Neural cell (in vitro differentiated cells): ENCODE measurements at regions not wholly inside any gene's neighbourhood (a gene's known extent, or its start where the extent isn't known, plus 50 kb on each side); places are given as distances from the start of the nearest gene placed in this dataset.

Experiments
- H2AFZ ChIP-seq: fragments of 200-600, 300-800 bp; sonication (generic), shearing (Covaris generic); 2 replicates; pipeline ENCODE4 v1.6.0; 2014; ENCODE audit warnings: low read depth, mild to moderate bottlenecking, antibody characterized with exemption, low read length, moderate library complexity
- H3F3A ChIP-seq: fragments of 200-600 bp; shearing (Covaris generic); 2 replicates; pipeline ENCODE4 v1.6.1; 2016; ENCODE audit warnings: mild to moderate bottlenecking, moderate library complexity, mixed read lengths, antibody characterized with exemption, low read length; ENCODE audit not compliant: insufficient read depth, poor library complexity, severe bottlenecking
- H3K27ac ChIP-seq: fragments of 200-600, 300-800 bp; sonication (generic), shearing (Covaris generic); 2 replicates; pipeline ENCODE4 v1.5.1; 2014; ENCODE audit warnings: mild to moderate bottlenecking, low read length, moderate library complexity
- H3K27me3 ChIP-seq: fragments of 300-800, 200-600 bp; sonication (generic), shearing (Covaris generic); 2 replicates; pipeline ENCODE4 v1.6.0; 2014; ENCODE audit warnings: mild to moderate bottlenecking, low read depth, low read length, moderate library complexity; ENCODE audit not compliant: insufficient read depth
- H3K36me3 ChIP-seq: fragments of 300-800, 200-600 bp; sonication (generic), shearing (Covaris generic); 2 replicates; pipeline ENCODE4 v1.5.1; 2014; ENCODE audit warnings: mild to moderate bottlenecking, antibody characterized with exemption, low read length, moderate library complexity; ENCODE audit not compliant: insufficient read depth
- H3K4me2 ChIP-seq: fragments of 300-800, 200-600 bp; sonication (generic), shearing (Covaris generic); 2 replicates; pipeline ENCODE4 v1.6.0; 2014; ENCODE audit warnings: mild to moderate bottlenecking, low read length
- H3K4me3 ChIP-seq: fragments of 300-800, 200-600 bp; sonication (generic), shearing (Covaris generic); 2 replicates; pipeline ENCODE4 v1.5.1; 2014; ENCODE audit warnings: mild to moderate bottlenecking, low read length, moderate library complexity
- H3K79me2 ChIP-seq: fragments of 200-600 bp; shearing (Covaris generic); replicated peaks from 2 replicates; pipeline ENCODE4 v1.6.0; 2014; ENCODE audit warnings: mild to moderate bottlenecking, low read length, moderate library complexity; ENCODE audit not compliant: insufficient read depth
- H3K9ac ChIP-seq: fragments of 300-800, 200-600 bp; sonication (generic), shearing (Covaris generic); 2 replicates; pipeline ENCODE4 v1.6.1; 2016; ENCODE audit warnings: mild to moderate bottlenecking, low read length, mixed read lengths
- H3K9me2 ChIP-seq: fragments of 200-600 bp; shearing (Covaris generic); 2 replicates; pipeline ENCODE4 v1.6.1; 2016; ENCODE audit warnings: mild to moderate bottlenecking, low read length, mixed read lengths; ENCODE audit not compliant: insufficient read depth
- H3K9me3 ChIP-seq: fragments of 200-600, 300-800 bp; sonication (generic), shearing (Covaris generic); 2 replicates; pipeline ENCODE4 v1.6.1; 2016; ENCODE audit warnings: mild to moderate bottlenecking, mixed run types, low read length, moderate library complexity, mixed read lengths
- H4K20me1 ChIP-seq: fragments of 200-600 bp; shearing (Covaris generic); 2 replicates; pipeline ENCODE4 v1.6.1; 2016; ENCODE audit warnings: mild to moderate bottlenecking, mixed run types; ENCODE audit not compliant: insufficient read depth
- CTCF ChIP-seq: fragments of 450-650 bp; IDR thresholded peaks from 2 replicates; pipeline ENCODE4 v1.5.1; 2014; ENCODE audit warnings: antibody characterized with exemption, mild to moderate bottlenecking, moderate library complexity; ENCODE audit not compliant: poor library complexity, severe bottlenecking
- EP300 ChIP-seq: fragments of 450-650 bp; conservative IDR thresholded peaks from 2 replicates; pipeline ENCODE4 v1.6.1; 2014; ENCODE audit warnings: antibody characterized with exemption, mild to moderate bottlenecking, moderate library complexity; ENCODE audit not compliant: poor library complexity, severe bottlenecking
- EZH2 ChIP-seq: fragments of 200-600, 300-800 bp; shearing (Covaris generic), sonication (generic); IDR thresholded peaks from 2 replicates; pipeline ENCODE4 v1.6.1; 2014; ENCODE audit warnings: antibody characterized with exemption, low read length, borderline replicate concordance, mild to moderate bottlenecking; ENCODE audit not compliant: insufficient read depth, poor library complexity, severe bottlenecking
- MXI1 ChIP-seq: fragments of 450-650 bp; conservative IDR thresholded peaks from 2 replicates; pipeline ENCODE4 v1.6.1; 2014; ENCODE audit warnings: antibody characterized with exemption, mild to moderate bottlenecking; ENCODE audit not compliant: poor library complexity, severe bottlenecking
- POLR2AphosphoS5 ChIP-seq: IDR thresholded peaks from 2 replicates; pipeline ENCODE4 v1.6.1; 2012
- RAD21 ChIP-seq: fragments of 450-650 bp; conservative IDR thresholded peaks from 2 replicates; pipeline ENCODE4 v1.6.1; 2014; ENCODE audit warnings: antibody characterized with exemption, mild to moderate bottlenecking, moderate library complexity
- REST ChIP-seq: IDR thresholded peaks from 2 replicates; pipeline ENCODE4 v1.6.1; 2012; ENCODE audit warnings: borderline replicate concordance
- SMC3 ChIP-seq: fragments of 450-650 bp; conservative IDR thresholded peaks from 2 replicates; pipeline ENCODE4 v1.6.1; 2014; ENCODE audit warnings: antibody characterized with exemption, mild to moderate bottlenecking, moderate library complexity; ENCODE audit not compliant: poor library complexity
- TAF1 ChIP-seq: IDR thresholded peaks from 2 replicates; pipeline ENCODE4 v1.6.1; 2012; ENCODE audit warnings: low read depth

DNA sequence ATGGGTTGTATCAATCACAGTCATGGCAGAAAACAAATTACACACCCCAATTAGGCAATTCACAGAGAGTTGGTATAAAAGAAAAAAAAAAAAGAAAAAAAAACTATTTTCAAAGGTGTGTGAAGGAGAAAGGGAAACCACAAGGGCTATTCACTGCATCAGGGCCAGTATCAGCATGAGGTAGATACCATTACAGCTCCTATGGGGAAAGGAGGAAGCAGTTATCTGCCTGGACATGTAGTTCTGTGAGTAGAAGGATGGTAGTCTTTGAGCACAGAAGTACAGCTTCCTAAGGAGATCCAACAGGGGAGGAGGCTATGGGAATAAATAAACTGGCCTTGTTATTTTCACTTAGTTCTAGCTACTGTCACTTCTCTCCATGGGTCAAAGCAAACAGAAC, 746.1 kb downstream of the LUZP2 start:
- no peak overlapping the region for H3K27ac ChIP-seq
- no peak for TF ChIP-seq EZH2
- no peak for TF ChIP-seq TAF1
- no peak for TF ChIP-seq SMC3
- no peak for TF ChIP-seq EP300
- TF ChIP-seq POLR2AphosphoS5, result no peak
- TF ChIP-seq REST, result no peak
- no peak for TF ChIP-seq MXI1
- no peak for TF ChIP-seq CTCF
- no peak for TF ChIP-seq RAD21

GRCh38 chr11:25244126-25244525, 747.3 kb downstream of the LUZP2 start:
- H3K9me3 ChIP-seq, result no peaks in the 10 kb centered on the region
- no peaks in the 10 kb centered on the region for H3K27me3 ChIP-seq
- no peak overlapping the region for H2AFZ ChIP-seq
- no peaks in the 10 kb centered on the region for H3K79me2 ChIP-seq
- H3K4me2 ChIP-seq, result no peak overlapping the region
- no peaks in the 10 kb centered on the region for H4K20me1 ChIP-seq
- H3K27ac ChIP-seq, result no peak overlapping the region
- no peak overlapping the region for H3K9ac ChIP-seq
- H3K36me3 ChIP-seq, result no peaks in the 10 kb centered on the region
- no peak for TF ChIP-seq EZH2
- TF ChIP-seq REST, result no peak
- TF ChIP-seq MXI1, result no peak
- no peak for TF ChIP-seq POLR2AphosphoS5
- no peak for TF ChIP-seq EP300
- TF ChIP-seq RAD21, result no peak
- no peak for TF ChIP-seq TAF1
- TF ChIP-seq CTCF, result no peak
- TF ChIP-seq SMC3, result no peak
- no peak overlapping the region for H3K4me3 ChIP-seq
- H3F3A ChIP-seq, result no peaks in the 10 kb centered on the region
- H3K9me2 ChIP-seq, result no peaks in the 10 kb centered on the region

More for the DNA sequence above, 746.1 kb downstream of the LUZP2 start:
- Histone ChIP-seq H4K20me1 (no peaks in the 10 kb centered on the region), H3K4me2 (no peak overlapping the region), H3K9me2 (no peaks in the 10 kb centered on the region), H2AFZ (no peak overlapping the region), H3K9me3 (no peaks in the 10 kb centered on the region), H3K27me3 (no peaks in the 10 kb centered on the region), H3K9ac (no peak overlapping the region), H3K36me3 (no peaks in the 10 kb centered on the region), H3K4me3 (no peak overlapping the region), H3K79me2 (no peaks in the 10 kb centered on the region), H3F3A (no peaks in the 10 kb centered on the region)
